ENCODE measurements at regions not wholly inside any gene's neighbourhood (a gene's known extent, or its start where the extent isn't known, plus 50 kb on each side); places are given as distances from the start of the nearest gene placed in this dataset.

- Mint-ChIP-seq H3K27me3 (ENCODE audit: insufficient read depth, unreplicated experiment) (no peaks in the 10 kb centered on the region), H3K36me3 (ENCODE audit: insufficient read depth, unreplicated experiment) (peaks cover 28% of the 10 kb centered on the region), H3K9me3 (ENCODE audit: unreplicated experiment) (peaks cover 6% of the 10 kb centered on the region), H3K4me3 (ENCODE audit: unreplicated experiment) (no peak overlapping the region), H3K27ac (ENCODE audit: unreplicated experiment) (no peak overlapping the region), H3K4me1 (ENCODE audit: low read depth, unreplicated experiment) (no peaks in the 10 kb centered on the region)
- no peak overlapping the region for H3K4me3 ChIP-seq (ENCODE audit: low read depth, low read length)
- no peak for DNase-seq
- no peaks in the 10 kb centered on the region for H3K9me3 ChIP-seq
- no peaks in the 10 kb centered on the region for H3K4me1 ChIP-seq
- no TSS peak for BruUV-seq (replicated peaks)
- POLR2A ChIA-PET, result no interaction called here
- CTCF ChIA-PET, result no interaction called here
- TF ChIP-seq CTCF (IDR thresholded peaks at IDR 0.05; ENCODE audit: insufficient read depth in 1 of 2, low read depth in 1 of 2, low read length in 1 of 2, severe bottlenecking in 1 of 2, unreplicated experiment in 1 of 2), result no peak
- peaks cover 2% of the 10 kb centered on the region; the same call in 1 of the 2 replicates for H3K36me3 ChIP-seq (ENCODE audit: control insufficient read depth, insufficient read depth, low read length)
- intact Hi-C loops (cut with micrococcal nuclease; ENCODE audit: unreplicated experiment), result no loop called here
- no peaks in the 10 kb centered on the region for H3K27me3 ChIP-seq (replicated peaks; ENCODE audit: control insufficient read depth, insufficient read depth, low read length)
These were observed 401.1 kb downstream of the SHANK2 start for GRCh38 chr11:70851308-70851707.

- Histone ChIP-seq H3K36me3 (ENCODE audit: control insufficient read depth, insufficient read depth, low read length) (peaks cover 2% of the 10 kb centered on the region; the same call in 1 of the 2 replicates), H3K4me3 (ENCODE audit: low read depth, low read length) (no peak overlapping the region), H3K4me1 (no peaks in the 10 kb centered on the region), H3K27me3 (replicated peaks; ENCODE audit: control insufficient read depth, insufficient read depth, low read length) (no peaks in the 10 kb centered on the region), H3K9me3 (no peaks in the 10 kb centered on the region)
- DNase-seq, result no peak
- ChIA-PET CTCF (no interaction called here), POLR2A (no interaction called here)
- H3K4me1 Mint-ChIP-seq (ENCODE audit: low read depth, unreplicated experiment), result no peaks in the 10 kb centered on the region
- no TSS peak for BruUV-seq (replicated peaks)
- intact Hi-C loops (cut with micrococcal nuclease; ENCODE audit: unreplicated experiment), result no loop called here
- no peak overlapping the region for H3K4me3 Mint-ChIP-seq (ENCODE audit: unreplicated experiment)
- H3K27me3 Mint-ChIP-seq (ENCODE audit: insufficient read depth, unreplicated experiment), result no peaks in the 10 kb centered on the region
- no peak overlapping the region for H3K27ac Mint-ChIP-seq (ENCODE audit: unreplicated experiment)
- no peak for TF ChIP-seq CTCF (IDR thresholded peaks at IDR 0.05; ENCODE audit: insufficient read depth in 1 of 2, low read depth in 1 of 2, low read length in 1 of 2, severe bottlenecking in 1 of 2, unreplicated experiment in 1 of 2)
- peaks cover 10% of the 10 kb centered on the region for H3K9me3 Mint-ChIP-seq (ENCODE audit: unreplicated experiment)
- H3K36me3 Mint-ChIP-seq (ENCODE audit: insufficient read depth, unreplicated experiment), result peaks cover 26% of the 10 kb centered on the region
These were observed 400.5 kb downstream of the SHANK2 start for GRCh38 chr11:70851907-70852306.

- no peak for TF ChIP-seq CTCF (IDR thresholded peaks at IDR 0.05; ENCODE audit: insufficient read depth in 1 of 2, low read depth in 1 of 2, low read length in 1 of 2, severe bottlenecking in 1 of 2, unreplicated experiment in 1 of 2)
- Histone ChIP-seq H3K27me3 (replicated peaks; ENCODE audit: control insufficient read depth, insufficient read depth, low read length) (no peaks in the 10 kb centered on the region), H3K9me3 (no peaks in the 10 kb centered on the region), H3K4me1 (no peaks in the 10 kb centered on the region), H3K4me3 (ENCODE audit: low read depth, low read length) (no peak overlapping the region), H3K36me3 (ENCODE audit: control insufficient read depth, insufficient read depth, low read length) (no peaks in the 10 kb centered on the region)
- peaks cover 10% of the 10 kb centered on the region for H3K9me3 Mint-ChIP-seq (ENCODE audit: unreplicated experiment)
- no peak overlapping the region for H3K4me3 Mint-ChIP-seq (ENCODE audit: unreplicated experiment)
- DNase-seq, result no peak
- no peaks in the 10 kb centered on the region for H3K27me3 Mint-ChIP-seq (ENCODE audit: insufficient read depth, unreplicated experiment)
- POLR2A ChIA-PET, result no interaction called here
- intact Hi-C loops (cut with micrococcal nuclease; ENCODE audit: unreplicated experiment), result no loop called here
- peaks cover 13% of the 10 kb centered on the region for H3K36me3 Mint-ChIP-seq (ENCODE audit: insufficient read depth, unreplicated experiment)
- CTCF ChIA-PET, result no interaction called here
- no TSS peak for BruUV-seq (replicated peaks)
- no peaks in the 10 kb centered on the region for H3K4me1 Mint-ChIP-seq (ENCODE audit: low read depth, unreplicated experiment)
- H3K27ac Mint-ChIP-seq (ENCODE audit: unreplicated experiment), result no peak overlapping the region
These were observed 399.2 kb downstream of the SHANK2 start for GRCh38 chr11:70853068-70853769.

Measured in Caco-2 (cell line).